NOMO-1 treated with dmso at 0.1 percent for 144 hours (cell line): ENCODE measurements at regions not wholly inside any gene's neighbourhood (a gene's known extent, or its start where the extent isn't known, plus 50 kb on each side); places are given as distances from the start of the nearest gene placed in this dataset.

Experiments
- DNase-seq: peaks from one replicate; lab custom pipeline; 2025; ENCODE audit not compliant: unreplicated experiment; lab: John Stamatoyannopoulos, UW

- no peak for DNase-seq
Measured at GRCh38 chr18:77896586-77897252, 647.1 kb downstream of the GALR1 start.

- DNase-seq: no peak
Measured at GRCh38 chr18:77897606-77898005, 648.0 kb downstream of the GALR1 start.

GRCh38 chr18:77899972-77900754 lies 650.5 kb downstream of the GALR1 start:
- DNase-seq: no peak

- DNase-seq: no peak
Measured at GRCh38 chr18:77905011-77905410, 655.4 kb downstream of the GALR1 start.

- no peak for DNase-seq
Measured at GRCh38 chr18:77905449-77906055, 655.9 kb downstream of the GALR1 start.

GRCh38 chr18:77906103-77906892 lies 656.6 kb downstream of the GALR1 start:
- no peak for DNase-seq

GRCh38 chr18:77910347-77910746 lies 660.7 kb downstream of the GALR1 start:
- DNase-seq: no peak

GRCh38 chr18:77911971-77912605 lies 662.4 kb downstream of the GALR1 start:
- no peak for DNase-seq

GRCh38 chr18:77918730-77919129 lies 669.1 kb downstream of the GALR1 start:
- no peak for DNase-seq

- DNase-seq: no peak
Measured at GRCh38 chr18:77919923-77920322, 670.3 kb downstream of the GALR1 start.

- DNase-seq: no peak
Measured at GRCh38 chr18:77935342-77935741, 685.7 kb downstream of the GALR1 start.

- DNase-seq: no peak
Measured at GRCh38 chr18:77940566-77940965, 690.9 kb downstream of the GALR1 start.

- DNase-seq: no peak
Measured at GRCh38 chr18:77944533-77944932, 694.9 kb downstream of the GALR1 start.

- DNase-seq: no peak
Measured at GRCh38 chr18:77948567-77948966, 698.9 kb downstream of the GALR1 start.

- DNase-seq: no peak
Measured at GRCh38 chr18:77949355-77949973, 699.8 kb downstream of the GALR1 start.

GRCh38 chr18:77959248-77959647 lies 709.6 kb downstream of the GALR1 start:
- DNase-seq: no peak

- no peak for DNase-seq
Measured at GRCh38 chr18:77960791-77961410, 711.3 kb downstream of the GALR1 start.

- no peak for DNase-seq
Measured at GRCh38 chr18:77967071-77967470, 717.4 kb downstream of the GALR1 start.

GRCh38 chr18:77967791-77968190 lies 718.1 kb downstream of the GALR1 start:
- no peak for DNase-seq

- no peak for DNase-seq
Measured at GRCh38 chr18:77969972-77970371, 720.3 kb downstream of the GALR1 start.
